ENCODE measurements at regions not wholly inside any gene's neighbourhood (a gene's known extent, or its start where the extent isn't known, plus 50 kb on each side); places are given as distances from the start of the nearest gene placed in this dataset.

DNA sequence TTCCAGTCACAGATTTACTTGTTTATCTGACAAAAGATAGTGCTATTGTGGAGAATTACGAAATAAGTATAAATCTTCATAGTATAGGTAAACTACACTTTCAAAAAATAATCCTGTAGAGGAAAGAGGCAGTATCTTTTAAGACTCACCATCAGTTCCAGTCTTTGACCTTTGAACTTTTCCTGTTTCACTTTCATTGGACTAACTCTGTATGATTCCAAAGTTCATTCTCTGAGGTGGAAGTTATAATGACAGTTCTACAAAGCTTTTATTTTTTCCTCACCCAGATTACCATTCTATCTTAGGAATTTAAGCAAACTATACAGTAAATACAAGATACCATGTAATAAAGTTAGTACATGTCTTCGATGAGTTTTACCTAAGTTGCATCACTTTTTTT is 901.3 kb upstream of the SEMA6A start:
- no peaks in the 10 kb centered on the region for H3K27me3 Mint-ChIP-seq
- no peaks in the 10 kb centered on the region for H3K36me3 Mint-ChIP-seq (ENCODE audit: low read depth)
- H3K4me3 Mint-ChIP-seq = no peak overlapping the region
- ATAC-seq (replicated peaks) = no peak
- H3K4me1 Mint-ChIP-seq = no peaks in the 10 kb centered on the region
- peaks cover 3% of the 10 kb centered on the region for H3K9me3 Mint-ChIP-seq
- H3K27ac Mint-ChIP-seq = no peak overlapping the region

GRCh38 chr5:117473165-117473564 is 898.5 kb upstream of the SEMA6A start:
- Mint-ChIP-seq H3K27ac (no peak overlapping the region), H3K27me3 (no peaks in the 10 kb centered on the region), H3K36me3 (ENCODE audit: low read depth) (no peaks in the 10 kb centered on the region), H3K4me3 (no peak overlapping the region), H3K9me3 (no peaks in the 10 kb centered on the region), H3K4me1 (no peaks in the 10 kb centered on the region)
- no peak for ATAC-seq (replicated peaks)

GRCh38 chr5:117463881-117464570 is 889.4 kb upstream of the SEMA6A start:
- no peak for ATAC-seq (replicated peaks)
- Mint-ChIP-seq H3K4me3 (no peak overlapping the region), H3K4me1 (no peaks in the 10 kb centered on the region), H3K27me3 (no peaks in the 10 kb centered on the region), H3K36me3 (ENCODE audit: low read depth) (no peaks in the 10 kb centered on the region), H3K27ac (no peak overlapping the region), H3K9me3 (peaks cover 3% of the 10 kb centered on the region)

GRCh38 chr5:117461966-117462365 is 887.3 kb upstream of the SEMA6A start:
- no peaks in the 10 kb centered on the region for H3K36me3 Mint-ChIP-seq (ENCODE audit: low read depth)
- ATAC-seq (replicated peaks) = no peak
- peaks cover 3% of the 10 kb centered on the region for H3K9me3 Mint-ChIP-seq
- H3K27ac Mint-ChIP-seq = no peak overlapping the region
- H3K4me1 Mint-ChIP-seq = no peaks in the 10 kb centered on the region
- no peaks in the 10 kb centered on the region for H3K27me3 Mint-ChIP-seq
- H3K4me3 Mint-ChIP-seq = no peak overlapping the region

DNA sequence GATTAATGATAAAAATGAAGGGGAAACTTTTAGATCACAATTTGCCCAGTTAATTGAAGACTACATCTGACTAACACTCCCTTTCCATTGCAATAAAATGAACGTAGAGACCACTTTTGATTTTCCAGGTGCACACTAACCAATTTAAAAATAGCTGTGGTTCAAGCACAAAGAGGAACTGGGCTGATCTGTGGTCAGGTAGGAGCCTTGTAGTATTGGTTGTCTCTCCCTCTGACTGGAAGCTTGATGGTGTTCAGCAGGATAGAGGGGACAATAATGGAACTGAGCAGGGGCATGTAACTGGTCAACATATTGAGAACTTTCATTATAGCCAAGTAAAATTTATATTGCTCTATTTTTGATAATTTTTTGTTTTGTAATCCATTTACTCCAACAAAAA is 886.8 kb upstream of the SEMA6A start:
- no peak overlapping the region for H3K4me3 Mint-ChIP-seq
- no peak for ATAC-seq (replicated peaks)

GRCh38 chr5:117457656-117458055 is 883.0 kb upstream of the SEMA6A start:
- H3K4me3 Mint-ChIP-seq = no peak overlapping the region
- ATAC-seq (replicated peaks) = no peak
- no peaks in the 10 kb centered on the region for H3K4me1 Mint-ChIP-seq
- H3K27ac Mint-ChIP-seq = no peak overlapping the region
- H3K27me3 Mint-ChIP-seq = no peaks in the 10 kb centered on the region
- H3K9me3 Mint-ChIP-seq = no peaks in the 10 kb centered on the region
- no peaks in the 10 kb centered on the region for H3K36me3 Mint-ChIP-seq (ENCODE audit: low read depth)

More for the DNA sequence above, 886.8 kb upstream of the SEMA6A start:
- peaks cover 3% of the 10 kb centered on the region for H3K9me3 Mint-ChIP-seq
- H3K27ac Mint-ChIP-seq = no peak overlapping the region
- no peaks in the 10 kb centered on the region for H3K4me1 Mint-ChIP-seq
- H3K36me3 Mint-ChIP-seq (ENCODE audit: low read depth) = no peaks in the 10 kb centered on the region
- H3K27me3 Mint-ChIP-seq = no peaks in the 10 kb centered on the region

DNA sequence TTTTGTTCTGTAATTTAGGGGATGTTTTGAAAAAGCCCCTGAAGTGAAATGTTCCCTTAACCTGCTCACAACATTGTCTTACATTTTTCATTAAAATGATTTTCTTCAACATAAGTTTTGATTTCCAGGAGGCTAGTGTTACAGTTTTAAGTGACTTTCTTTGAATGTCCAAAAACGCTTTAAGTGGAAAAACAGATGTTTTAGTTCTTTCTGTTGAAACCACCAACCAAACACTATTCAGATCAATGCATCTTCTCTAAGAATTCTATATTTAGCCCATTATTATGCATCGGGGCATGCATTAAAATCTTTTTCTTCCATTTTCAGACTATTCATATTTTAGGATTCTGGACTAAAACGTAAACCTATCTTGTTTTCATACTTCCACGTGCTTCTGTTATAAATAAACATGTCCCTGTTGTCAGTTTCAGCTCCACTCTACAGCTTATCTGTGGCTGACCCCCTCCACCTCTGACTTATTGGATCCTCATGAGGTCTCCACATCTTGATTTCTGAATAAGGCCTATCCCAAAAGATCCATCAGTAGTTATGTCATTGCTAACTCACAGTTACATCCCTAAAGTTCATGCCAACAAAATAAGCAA is 882.3 kb upstream of the SEMA6A start:
- no peaks in the 10 kb centered on the region for H3K27me3 Mint-ChIP-seq
- H3K4me1 Mint-ChIP-seq = no peaks in the 10 kb centered on the region
- no peak overlapping the region for H3K27ac Mint-ChIP-seq
- H3K9me3 Mint-ChIP-seq = no peaks in the 10 kb centered on the region
- no peak for ATAC-seq (replicated peaks)
- H3K4me3 Mint-ChIP-seq = no peak overlapping the region
- H3K36me3 Mint-ChIP-seq (ENCODE audit: low read depth) = no peaks in the 10 kb centered on the region

DNA sequence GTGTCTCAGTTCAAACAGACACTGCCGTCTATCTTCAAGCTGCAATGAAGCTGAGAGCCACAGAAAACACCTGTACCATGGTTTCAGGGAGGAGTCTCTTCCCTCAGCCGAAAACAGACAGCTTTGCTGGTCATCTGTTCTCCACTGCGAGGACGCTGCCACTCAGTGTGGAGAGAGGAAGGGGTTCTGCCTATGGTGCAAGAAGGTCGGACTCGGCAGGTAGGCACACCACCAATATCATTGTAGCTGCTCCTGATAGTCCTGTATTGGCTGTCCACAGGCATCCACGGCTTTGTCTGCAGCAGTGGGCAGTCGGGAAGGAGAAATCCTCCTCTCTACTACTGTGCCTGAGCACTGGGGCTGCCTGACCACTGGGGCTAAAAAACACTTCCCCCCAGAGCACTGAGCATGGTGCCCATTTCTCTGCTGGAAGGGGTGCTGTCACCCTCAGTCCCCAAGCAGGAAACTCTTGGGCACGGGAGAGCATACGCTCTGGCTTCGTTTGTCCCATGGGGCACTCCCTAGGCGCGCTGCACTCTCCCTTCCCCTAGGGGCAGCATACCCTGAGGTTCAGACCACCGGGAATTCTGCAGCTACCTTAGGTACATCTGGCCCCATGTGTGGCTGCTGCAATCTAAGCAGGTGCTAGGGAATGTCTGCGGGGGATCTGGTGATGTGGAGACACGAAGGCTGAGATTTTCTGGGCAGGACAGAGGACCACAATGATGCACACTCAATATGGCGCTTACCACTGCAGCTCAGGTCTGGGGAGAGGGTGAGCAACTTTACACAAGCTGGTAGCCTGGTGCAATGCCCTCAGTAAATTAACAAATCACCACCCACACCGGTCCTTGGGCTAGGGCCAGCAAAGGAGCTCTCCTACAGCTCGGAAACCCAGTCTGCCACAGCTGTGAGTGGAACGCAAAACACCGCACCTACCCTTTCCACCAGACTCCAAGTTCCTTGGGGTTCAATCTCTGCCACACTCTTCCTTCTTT is 880.9 kb upstream of the SEMA6A start:
- Mint-ChIP-seq H3K27ac (no peak overlapping the region), H3K36me3 (ENCODE audit: low read depth) (no peaks in the 10 kb centered on the region), H3K4me3 (peak overlapping the region; percentile 55), H3K4me1 (no peaks in the 10 kb centered on the region), H3K27me3 (no peaks in the 10 kb centered on the region), H3K9me3 (no peaks in the 10 kb centered on the region)
- ATAC-seq (replicated peaks) = peak; percentile 12

DNA sequence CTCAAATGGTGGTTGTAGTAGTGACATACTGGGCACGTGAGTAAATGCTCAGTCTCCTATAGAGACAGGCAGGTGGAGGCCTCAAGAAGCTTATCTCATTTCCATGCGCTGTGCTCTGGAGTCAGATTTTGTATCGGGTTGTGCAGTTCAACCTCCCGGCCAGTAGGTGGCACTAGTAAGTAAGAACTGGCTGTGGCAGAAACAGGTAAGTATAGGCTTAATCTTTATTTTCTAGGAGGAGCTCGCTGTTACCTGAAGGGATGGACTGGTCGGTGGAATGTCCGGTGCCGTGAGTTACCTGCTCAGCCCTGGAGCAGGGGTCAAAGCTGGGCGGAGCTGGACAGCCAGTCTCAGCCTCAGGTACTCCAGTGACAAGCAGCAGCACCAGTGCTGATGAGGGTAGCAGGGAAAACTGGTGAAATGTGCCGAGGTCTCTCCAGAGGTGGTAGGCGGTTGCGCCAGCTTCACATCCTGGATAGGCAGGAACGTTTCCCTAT is 880.1 kb upstream of the SEMA6A start:
- Mint-ChIP-seq H3K27ac (no peak overlapping the region), H3K4me1 (no peaks in the 10 kb centered on the region), H3K27me3 (no peaks in the 10 kb centered on the region), H3K36me3 (ENCODE audit: low read depth) (no peaks in the 10 kb centered on the region), H3K9me3 (no peaks in the 10 kb centered on the region), H3K4me3 (peak overlapping the region; percentile 55)
- peak; percentile 58 for ATAC-seq (replicated peaks)

- Mint-ChIP-seq H3K4me3 (no peak overlapping the region), H3K4me1 (no peaks in the 10 kb centered on the region), H3K27ac (no peak overlapping the region), H3K27me3 (no peaks in the 10 kb centered on the region), H3K9me3 (no peaks in the 10 kb centered on the region), H3K36me3 (ENCODE audit: low read depth) (no peaks in the 10 kb centered on the region)
- no peak for ATAC-seq (replicated peaks)
These were observed 862.2 kb upstream of the SEMA6A start for GRCh38 chr5:117436846-117437245.

DNA sequence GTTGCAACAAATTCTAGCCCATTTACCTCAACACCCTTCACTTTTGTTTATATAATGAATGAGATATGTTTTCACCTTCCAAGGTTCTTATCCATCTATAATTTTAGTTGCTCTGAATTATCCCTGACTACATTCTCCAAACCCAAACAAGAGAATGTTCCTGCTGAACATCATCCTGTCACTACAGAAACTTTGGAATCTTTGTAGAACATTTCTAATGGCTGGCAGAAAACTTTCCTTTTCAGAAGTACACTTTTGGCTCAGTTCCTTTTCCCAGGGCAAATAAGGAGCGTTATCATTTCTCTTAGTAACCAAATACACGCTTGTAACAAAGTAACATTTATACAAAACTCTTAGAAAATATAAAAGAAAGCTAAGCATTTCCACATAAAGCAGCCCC is 860.6 kb upstream of the SEMA6A start:
- no peaks in the 10 kb centered on the region for H3K27me3 Mint-ChIP-seq
- H3K9me3 Mint-ChIP-seq = no peaks in the 10 kb centered on the region
- no peaks in the 10 kb centered on the region for H3K4me1 Mint-ChIP-seq
- H3K27ac Mint-ChIP-seq = no peak overlapping the region
- no peak overlapping the region for H3K4me3 Mint-ChIP-seq
- H3K36me3 Mint-ChIP-seq (ENCODE audit: low read depth) = no peaks in the 10 kb centered on the region
- no peak for ATAC-seq (replicated peaks)

DNA sequence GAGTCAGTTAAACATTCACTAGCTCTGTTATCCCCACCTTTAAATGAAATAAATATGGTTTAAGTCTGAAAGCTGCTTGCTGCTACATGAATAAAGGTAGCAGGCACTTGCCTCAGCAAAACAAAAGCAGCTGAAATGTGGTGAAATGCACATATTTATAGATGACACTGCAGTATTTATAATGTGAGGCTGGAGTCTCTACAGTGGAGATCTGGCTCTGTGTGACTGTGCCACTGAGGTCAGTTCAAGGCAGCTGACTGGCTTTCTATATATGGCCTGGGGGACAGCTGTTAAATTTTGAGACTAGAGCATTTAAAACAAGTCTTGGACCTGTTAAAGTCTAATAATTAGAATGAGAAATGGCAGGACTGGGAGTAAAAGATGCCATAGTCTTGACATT is 859.6 kb upstream of the SEMA6A start:
- no peak for ATAC-seq (replicated peaks)
- Mint-ChIP-seq H3K9me3 (no peaks in the 10 kb centered on the region), H3K27me3 (no peaks in the 10 kb centered on the region), H3K4me1 (no peaks in the 10 kb centered on the region), H3K27ac (no peak overlapping the region), H3K36me3 (ENCODE audit: low read depth) (no peaks in the 10 kb centered on the region), H3K4me3 (no peak overlapping the region)

DNA sequence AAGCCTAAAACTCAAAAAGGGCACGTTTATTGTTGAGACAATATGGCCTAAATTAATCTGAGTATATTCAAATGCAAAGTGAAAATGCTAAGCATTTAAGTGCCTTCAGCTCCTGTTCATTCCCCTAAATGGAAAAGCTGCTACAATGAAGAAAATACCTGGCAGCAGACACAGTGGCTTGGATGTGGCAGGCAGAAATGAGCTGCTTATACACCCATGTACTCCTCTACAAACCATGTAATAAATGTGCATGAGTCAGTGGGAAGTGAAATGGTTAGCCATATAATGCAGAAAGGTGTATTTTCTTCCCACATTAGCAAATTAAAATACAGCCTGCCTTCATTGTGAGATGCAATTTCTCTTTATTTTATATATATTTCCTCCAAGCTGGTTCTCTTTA is 859.2 kb upstream of the SEMA6A start:
- Mint-ChIP-seq H3K27ac (no peak overlapping the region), H3K27me3 (no peaks in the 10 kb centered on the region), H3K4me1 (no peaks in the 10 kb centered on the region), H3K4me3 (no peak overlapping the region), H3K36me3 (ENCODE audit: low read depth) (no peaks in the 10 kb centered on the region), H3K9me3 (no peaks in the 10 kb centered on the region)
- no peak for ATAC-seq (replicated peaks)

DNA sequence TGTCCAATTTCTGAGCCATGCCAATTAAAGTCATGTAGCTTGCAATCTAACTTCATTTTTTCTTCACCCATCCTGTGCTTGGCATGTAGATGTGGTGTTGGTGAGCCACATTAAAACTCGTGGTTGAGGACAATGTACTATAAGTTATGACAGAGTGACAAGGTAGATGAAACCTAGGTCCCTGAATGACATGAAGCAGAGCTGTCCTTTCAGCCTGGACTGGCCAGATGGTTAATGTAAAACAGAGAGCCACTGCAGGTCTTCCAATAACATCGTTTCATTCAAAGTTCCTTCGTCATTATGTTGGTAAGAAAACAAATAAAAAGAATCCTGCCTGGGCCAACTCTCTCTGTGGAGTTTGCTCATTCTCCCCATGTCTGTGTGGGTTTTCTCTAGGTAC is 856.5 kb upstream of the SEMA6A start:
- H3K4me1 Mint-ChIP-seq = no peaks in the 10 kb centered on the region
- no peak for ATAC-seq (replicated peaks)
- no peaks in the 10 kb centered on the region for H3K27me3 Mint-ChIP-seq
- H3K27ac Mint-ChIP-seq = no peak overlapping the region
- no peaks in the 10 kb centered on the region for H3K9me3 Mint-ChIP-seq
- H3K4me3 Mint-ChIP-seq = no peak overlapping the region
- H3K36me3 Mint-ChIP-seq (ENCODE audit: low read depth) = no peaks in the 10 kb centered on the region
